Mesothelial cell of epicardium (in vitro differentiated cells): ENCODE measurements at regions not wholly inside any gene's neighbourhood (a gene's known extent, or its start where the extent isn't known, plus 50 kb on each side); places are given as distances from the start of the nearest gene placed in this dataset.

Experiments used
- DNase-seq, 2 experiments: peaks; one replicate each; pipeline ENCODE4 v3.0.0; 2021; ENCODE audit warnings: low spot score in 2 of 2; ENCODE audit not compliant: unreplicated experiment in 2 of 2
- H3K27ac Mint-ChIP-seq: 2 replicates; pipeline ENCODE4 v1.8.0; 2021; ENCODE audit warnings: mixed read lengths
- H3K27me3 Mint-ChIP-seq: 2 replicates; pipeline ENCODE4 v1.8.0; 2021; ENCODE audit warnings: low read depth, mixed read lengths
- H3K36me3 Mint-ChIP-seq: 2 replicates; pipeline ENCODE4 v1.8.0; 2021; ENCODE audit warnings: mixed read lengths
- H3K4me1 Mint-ChIP-seq: 2 replicates; pipeline ENCODE4 v1.8.0; 2021; ENCODE audit warnings: mixed read lengths
- H3K4me3 Mint-ChIP-seq: 2 replicates; pipeline ENCODE4 v1.8.0; 2021; ENCODE audit warnings: mild to moderate bottlenecking, moderate library complexity, mixed read lengths
- H3K9me3 Mint-ChIP-seq: 2 replicates; pipeline ENCODE4 v1.8.0; 2021; ENCODE audit warnings: mixed read lengths
- CTCF ChIP-seq: fragments of 200-600 bp; sonication (generic); IDR thresholded peaks from one replicate; pipeline ENCODE4 v1.5.0; 2021; ENCODE audit warnings: antibody characterized with exemption; ENCODE audit not compliant: unreplicated experiment

- no peak overlapping the region for H3K4me3 Mint-ChIP-seq
- TF ChIP-seq CTCF: no peak
- H3K27me3 Mint-ChIP-seq: no peaks in the 10 kb centered on the region
- no peak for DNase-seq
- no peaks in the 10 kb centered on the region for H3K36me3 Mint-ChIP-seq
- peak overlapping the region; percentile 21 for H3K27ac Mint-ChIP-seq
- peaks cover 51% of the 10 kb centered on the region for H3K4me1 Mint-ChIP-seq
- H3K9me3 Mint-ChIP-seq: no peaks in the 10 kb centered on the region
Observed at GRCh38 chr1:229111703-229112319, 159.1 kb upstream of the RAB4A start.

- Mint-ChIP-seq H3K4me3 (no peak overlapping the region), H3K27me3 (no peaks in the 10 kb centered on the region), H3K4me1 (peaks cover 57% of the 10 kb centered on the region), H3K27ac (peak overlapping the region; percentile 22), H3K9me3 (no peaks in the 10 kb centered on the region), H3K36me3 (no peaks in the 10 kb centered on the region)
- no peak for TF ChIP-seq CTCF
- no peak for DNase-seq
Observed at GRCh38 chr1:229112832-229113548, 157.9 kb upstream of the RAB4A start.

- peak overlapping the region; percentile 77 for H3K27ac Mint-ChIP-seq
- no peak for DNase-seq
- H3K4me1 Mint-ChIP-seq: peaks cover 56% of the 10 kb centered on the region
Observed at GRCh38 chr1:229114315-229114714, 156.6 kb upstream of the RAB4A start.

GRCh38 chr1:229114850-229115365 lies 156.0 kb upstream of the RAB4A start:
- Mint-ChIP-seq H3K27ac (peak overlapping the region; percentile 77), H3K4me3 (no peak overlapping the region), H3K36me3 (peaks cover 2% of the 10 kb centered on the region), H3K9me3 (peaks cover 4% of the 10 kb centered on the region), H3K4me1 (peaks cover 55% of the 10 kb centered on the region), H3K27me3 (no peaks in the 10 kb centered on the region)
- no peak for DNase-seq
- no peak for TF ChIP-seq CTCF

More at GRCh38 chr1:229114315-229114714, 156.6 kb upstream of the RAB4A start:
- peaks cover under 1% of the 10 kb centered on the region for H3K9me3 Mint-ChIP-seq
- H3K36me3 Mint-ChIP-seq: no peaks in the 10 kb centered on the region
- TF ChIP-seq CTCF: no peak
- no peaks in the 10 kb centered on the region for H3K27me3 Mint-ChIP-seq
- no peak overlapping the region for H3K4me3 Mint-ChIP-seq

- Mint-ChIP-seq H3K36me3 (peaks cover 2% of the 10 kb centered on the region), H3K27me3 (no peaks in the 10 kb centered on the region), H3K9me3 (peaks cover 4% of the 10 kb centered on the region), H3K4me1 (peaks cover 48% of the 10 kb centered on the region), H3K27ac (peak overlapping the region; percentile 68), H3K4me3 (no peak overlapping the region)
- no peak for DNase-seq
- TF ChIP-seq CTCF: no peak
Observed at GRCh38 chr1:229116114-229116513, 154.8 kb upstream of the RAB4A start.
